A673 (cell line): ENCODE measurements at regions not wholly inside any gene's neighbourhood (a gene's known extent, or its start where the extent isn't known, plus 50 kb on each side); places are given as distances from the start of the nearest gene placed in this dataset.

Experiments
- BruUV-seq: library from RNA; stranded (reverse); fragments of 400-500 nt; replicated peaks from 2 replicates; lab custom pipeline; 2021; lab: Mats Ljungman, UMichigan
- CTCF ChIA-PET: fragments of 300-600 bp; sonication (Branson Sonifier 250); formaldehyde crosslinking; loops from one replicate; lab custom pipeline; 2022; ENCODE audit warnings: antibody characterized with exemption; lab: Charles Lee
- POLR2A ChIA-PET: fragments of 300-600 bp; sonication (Branson Sonifier 250); formaldehyde crosslinking; loops from one replicate; lab custom pipeline; 2022; ENCODE audit warnings: antibody characterized with exemption; ENCODE audit not compliant: low non-redundant PET; lab: Charles Lee
- DNase-seq: peaks from one replicate; pipeline ENCODE4 v3.0.0-alpha.2; 2015; ENCODE audit warnings: low spot score
- H3K27ac ChIP-seq: fragments of 200-600 bp; sonication (generic); 2 replicates; pipeline ENCODE4 v1.5.1; 2016; ENCODE audit warnings: mixed run types, low read depth, mild to moderate bottlenecking, mixed read lengths, antibody characterized with exemption, low read length; ENCODE audit not compliant: poor library complexity, severe bottlenecking
- H3K27me3 ChIP-seq: fragments of 200-600 bp; sonication (generic); replicated peaks from 2 replicates; pipeline ENCODE4 v1.6.1; 2017; ENCODE audit warnings: mixed run types, low read depth, mild to moderate bottlenecking, mixed read lengths, antibody characterized with exemption, low read length; ENCODE audit not compliant: insufficient read depth, poor library complexity
- H3K36me3 ChIP-seq: fragments of 200-600 bp; sonication (generic); 2 replicates; pipeline ENCODE4 v1.6.1; 2016; ENCODE audit warnings: mixed run types, mild to moderate bottlenecking, mixed read lengths, antibody characterized with exemption, low read length; ENCODE audit not compliant: insufficient read depth, poor library complexity, severe bottlenecking
- H3K4me1 ChIP-seq: fragments of 200-600 bp; sonication (generic); 2 replicates; pipeline ENCODE4 v1.6.1; 2017; ENCODE audit warnings: mixed run types, mild to moderate bottlenecking, mixed read lengths, antibody characterized with exemption, low read length; ENCODE audit not compliant: insufficient read depth, poor library complexity, severe bottlenecking
- H3K4me3 ChIP-seq: fragments of 200-600 bp; sonication (generic); 2 replicates; pipeline ENCODE4 v1.5.1; 2016; ENCODE audit warnings: low read depth, mixed run types, mild to moderate bottlenecking, mixed read lengths, low read length; ENCODE audit not compliant: poor library complexity, severe bottlenecking
- H3K9me3 ChIP-seq: fragments of 200-600 bp; sonication (generic); 2 replicates; pipeline ENCODE4 v1.6.1; 2016; ENCODE audit warnings: mixed run types, low read depth, mild to moderate bottlenecking, mixed read lengths, antibody characterized with exemption, low read length; ENCODE audit not compliant: poor library complexity, severe bottlenecking
- CTCF ChIP-seq: fragments of 300-800, 200-600 bp; sonication (generic); conservative IDR thresholded peaks from 2 replicates; pipeline ENCODE4 v1.5.1; 2017; ENCODE audit warnings: low read depth, mild to moderate bottlenecking, antibody characterized with exemption, low read length, moderate library complexity, mixed read lengths
- EZH2 ChIP-seq: fragments of 200-600 bp; sonication (generic); IDR thresholded peaks from 2 replicates; pipeline ENCODE4 v1.6.1; 2017; ENCODE audit warnings: borderline replicate concordance, low read depth, mild to moderate bottlenecking, mixed read lengths, antibody characterized with exemption, low read length; ENCODE audit not compliant: poor library complexity, severe bottlenecking
- intact Hi-C: fragments of 100-400 bp; cut with micrococcal nuclease; formaldehyde crosslinking; loops from one replicate; pipeline ENCODE4 v1.10.0; 2022; ENCODE audit not compliant: unreplicated experiment

- no peak for DNase-seq
- H3K4me1 ChIP-seq: no peaks in the 10 kb centered on the region
- H3K27ac ChIP-seq: no peak overlapping the region
- intact Hi-C loops: no loop called here
- no peak overlapping the region for H3K4me3 ChIP-seq
- BruUV-seq: no TSS peak
- ChIA-PET POLR2A (no interaction called here), CTCF (no interaction called here)
- H3K9me3 ChIP-seq: peaks cover 12% of the 10 kb centered on the region
- no peaks in the 10 kb centered on the region for H3K36me3 ChIP-seq
- no peak for TF ChIP-seq EZH2
- H3K27me3 ChIP-seq: no peaks in the 10 kb centered on the region
Measured at GRCh38 chr12:115335594-115335993, 651.6 kb upstream of the TBX3 start.

GRCh38 chr12:115335048-115335447 is 651.1 kb upstream of the TBX3 start:
- H3K4me1 ChIP-seq: no peaks in the 10 kb centered on the region
- intact Hi-C loops: no loop called here
- H3K9me3 ChIP-seq: peaks cover 12% of the 10 kb centered on the region
- TF ChIP-seq CTCF (no peak), EZH2 (no peak)
- no TSS peak for BruUV-seq
- no peak for DNase-seq
- no peak overlapping the region for H3K27ac ChIP-seq
- no peak overlapping the region for H3K4me3 ChIP-seq
- ChIA-PET CTCF (no interaction called here), POLR2A (no interaction called here)
- no peaks in the 10 kb centered on the region for H3K36me3 ChIP-seq
- H3K27me3 ChIP-seq: no peaks in the 10 kb centered on the region

- H3K9me3 ChIP-seq: peaks cover 16% of the 10 kb centered on the region
- no peaks in the 10 kb centered on the region for H3K27me3 ChIP-seq
- no peak for DNase-seq
- H3K4me3 ChIP-seq: no peak overlapping the region
- ChIA-PET CTCF (no interaction called here), POLR2A (no interaction called here)
- H3K4me1 ChIP-seq: no peaks in the 10 kb centered on the region
- no peaks in the 10 kb centered on the region for H3K36me3 ChIP-seq
- intact Hi-C loops: no loop called here
- BruUV-seq: no TSS peak
- TF ChIP-seq CTCF: no peak
- TF ChIP-seq EZH2: no peak
- no peak overlapping the region for H3K27ac ChIP-seq
Measured at GRCh38 chr12:115332945-115333344, 649.0 kb upstream of the TBX3 start.

- no peak for DNase-seq
- H3K4me1 ChIP-seq: no peaks in the 10 kb centered on the region
- POLR2A ChIA-PET: no interaction called here
- CTCF ChIA-PET: no interaction called here
- no peak for TF ChIP-seq CTCF
- no peak for TF ChIP-seq EZH2
- H3K36me3 ChIP-seq: no peaks in the 10 kb centered on the region
- peaks cover 4% of the 10 kb centered on the region for H3K9me3 ChIP-seq
- no peak overlapping the region for H3K4me3 ChIP-seq
- intact Hi-C loops: no loop called here
- H3K27me3 ChIP-seq: no peaks in the 10 kb centered on the region
- no TSS peak for BruUV-seq
- no peak overlapping the region for H3K27ac ChIP-seq
Measured at GRCh38 chr12:115325858-115326257, 641.9 kb upstream of the TBX3 start.
